ENCODE measurements at regions not wholly inside any gene's neighbourhood (a gene's known extent, or its start where the extent isn't known, plus 50 kb on each side); places are given as distances from the start of the nearest gene placed in this dataset.

DNA sequence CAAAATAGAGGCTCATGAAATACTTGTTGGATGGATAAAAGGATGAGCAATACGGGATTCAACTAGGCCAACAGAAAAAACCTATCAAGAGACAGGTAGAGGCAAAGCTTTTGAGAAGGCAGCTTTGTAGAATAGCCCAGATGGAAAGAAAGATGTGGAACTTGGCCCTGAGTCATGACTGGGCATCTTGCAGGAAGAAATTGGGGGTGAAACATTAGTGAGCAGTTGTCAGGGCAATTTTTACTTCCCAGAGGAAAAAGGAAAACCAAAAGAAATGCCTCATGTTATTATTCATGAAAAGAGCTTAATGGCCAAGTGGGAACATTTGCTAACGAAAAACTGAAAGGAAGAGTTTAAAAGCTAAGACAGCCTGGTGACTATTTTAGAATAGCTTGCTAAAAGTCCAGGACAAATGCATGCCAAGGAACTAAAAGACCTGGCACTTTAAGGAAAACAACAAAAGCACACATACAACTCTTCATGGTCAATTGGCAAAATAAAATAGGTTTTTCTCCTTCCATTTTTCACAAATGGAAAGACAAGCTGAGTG, 180.1 kb downstream of the HS3ST3A1 start:
- Histone ChIP-seq H2AK5ac (ENCODE audit: insufficient read length, low read length) (no peak overlapping the region), H3K9ac (ENCODE audit: extremely low read depth, insufficient read length, low read length) (no peak overlapping the region), H2BK5ac (ENCODE audit: insufficient read length, low read length) (no peak overlapping the region), H3K56ac (ENCODE audit: insufficient read length, low read depth, low read length) (no peak overlapping the region), H3K23ac (ENCODE audit: insufficient read length, low read depth, low read length) (no peak overlapping the region), H2BK120ac (ENCODE audit: low read depth, low read length, poor library complexity, severe bottlenecking) (no peak overlapping the region), H3K23me2 (ENCODE audit: insufficient read length, low read depth, low read length, poor library complexity, severe bottlenecking) (no peaks in the 10 kb centered on the region), H3K18ac (ENCODE audit: insufficient read length, low read depth, low read length) (no peak overlapping the region), H3K27me3 (ENCODE audit: insufficient read depth, low read length) (no peaks in the 10 kb centered on the region), H3K14ac (ENCODE audit: insufficient read depth, low read length) (no peak overlapping the region), H3K27ac (ENCODE audit: insufficient read length, low read depth, low read length) (no peak overlapping the region), H3K4me1 (ENCODE audit: insufficient read depth, low read length) (no peaks in the 10 kb centered on the region), H3K4ac (ENCODE audit: low read depth, low read length) (no peak overlapping the region), H4K20me1 (ENCODE audit: control insufficient read depth, insufficient read depth, insufficient read length) (no peaks in the 10 kb centered on the region), H4K5ac (ENCODE audit: insufficient read length, low read depth, low read length) (no peak overlapping the region), H2BK15ac (ENCODE audit: low read depth, low read length) (no peak overlapping the region), H2BK12ac (ENCODE audit: insufficient read length, low read depth, low read length) (no peak overlapping the region), H3K79me1 (ENCODE audit: insufficient read depth, low read depth, low read length, poor library complexity, severe bottlenecking) (no peaks in the 10 kb centered on the region), H4K8ac (replicated peaks; ENCODE audit: insufficient read length, low read depth, low read length) (no peak overlapping the region), H3K9me3 (ENCODE audit: control insufficient read depth, low read depth, low read length) (no peaks in the 10 kb centered on the region), H2BK20ac (ENCODE audit: low read depth, low read length, poor library complexity, severe bottlenecking) (no peak overlapping the region), H3T11ph (ENCODE audit: low read length) (no peak overlapping the region), H4K91ac (ENCODE audit: insufficient read length, low read depth, low read length) (no peak overlapping the region), H3K79me2 (ENCODE audit: insufficient read depth, low read length) (no peaks in the 10 kb centered on the region), H3K4me2 (ENCODE audit: insufficient read depth, insufficient read length, low read length) (no peak overlapping the region), H2AFZ (ENCODE audit: low read length) (no peak overlapping the region)
- WGBS (ENCODE audit: extremely low coverage, insufficient read length, low lambda C conversion rate): no CpG with 5 or more reads among the region's 2 CpGs
- no peak for TF ChIP-seq CTCF (conservative IDR thresholded peaks at IDR 0.05)
- H3K27ac Mint-ChIP-seq: no peak overlapping the region
- DNase-seq: no peak
- H3K4me3 Mint-ChIP-seq: no peak overlapping the region
- H3K4me1 Mint-ChIP-seq: no peaks in the 10 kb centered on the region
- no peaks in the 10 kb centered on the region; a peak in 1 of 7 replicates for H3K36me3 Mint-ChIP-seq (ENCODE audit: insufficient read depth in 1 of 3, low read depth in 3 of 3)
- H3K27me3 Mint-ChIP-seq (ENCODE audit: low read depth): no peaks in the 10 kb centered on the region
- H3K9me3 Mint-ChIP-seq: no peaks in the 10 kb centered on the region

Data from H9 (cell line).